ENCODE measurements at regions not wholly inside any gene's neighbourhood (a gene's known extent, or its start where the extent isn't known, plus 50 kb on each side); places are given as distances from the start of the nearest gene placed in this dataset.

- Histone ChIP-seq H3K4me3 (ENCODE audit: low read depth, low read length) (no peak overlapping the region), H3K27ac (ENCODE audit: low read depth, low read length) (no peak overlapping the region), H3K27me3 (ENCODE audit: control insufficient read depth, insufficient read depth, low read length) (no peaks in the 10 kb centered on the region), H3K9me3 (ENCODE audit: control insufficient read depth, insufficient read depth, low read length) (no peaks in the 10 kb centered on the region)
- POLR2A ChIA-PET, result no interaction called here
- CTCF ChIA-PET, result no interaction called here
- TF ChIP-seq CTCF (IDR thresholded peaks at IDR 0.05; ENCODE audit: low read depth, low read length), result no peak
- no peak for DNase-seq (ENCODE audit: low read depth, low spot score)
These were observed 96.5 kb upstream of the PCSK1 start for GRCh38 chr5:96529559-96529958.

GRCh38 chr5:96530901-96531300 is 97.9 kb upstream of the PCSK1 start:
- ChIA-PET CTCF (no interaction called here), POLR2A (no interaction called here)
- DNase-seq (ENCODE audit: low read depth, low spot score), result no peak
- TF ChIP-seq CTCF (IDR thresholded peaks at IDR 0.05; ENCODE audit: low read depth, low read length), result no peak
- no peaks in the 10 kb centered on the region for H3K27me3 ChIP-seq (ENCODE audit: control insufficient read depth, insufficient read depth, low read length)
- no peak overlapping the region for H3K27ac ChIP-seq (ENCODE audit: low read depth, low read length)
- no peaks in the 10 kb centered on the region; the same call in 1 of the 2 replicates for H3K9me3 ChIP-seq (ENCODE audit: control insufficient read depth, insufficient read depth, low read length)
- no peak overlapping the region for H3K4me3 ChIP-seq (ENCODE audit: low read depth, low read length)

- DNase-seq (ENCODE audit: low read depth, low spot score), result no peak
- ChIA-PET POLR2A (no interaction called here), CTCF (no interaction called here)
- H3K4me3 ChIP-seq (ENCODE audit: low read depth, low read length), result no peak overlapping the region
- no peak for TF ChIP-seq CTCF (IDR thresholded peaks at IDR 0.05; ENCODE audit: low read depth, low read length)
- no peaks in the 10 kb centered on the region for H3K27me3 ChIP-seq (ENCODE audit: control insufficient read depth, insufficient read depth, low read length)
- H3K9me3 ChIP-seq (ENCODE audit: control insufficient read depth, insufficient read depth, low read length), result no peaks in the 10 kb centered on the region; the same call in 1 of the 2 replicates
- H3K27ac ChIP-seq (ENCODE audit: low read depth, low read length), result no peak overlapping the region
These were observed 100.3 kb upstream of the PCSK1 start for GRCh38 chr5:96533371-96533770.

GRCh38 chr5:96537386-96537785 is 104.3 kb upstream of the PCSK1 start:
- CTCF ChIA-PET, result interaction anchor here (1.2 kb wide), 1 partner anchor 13 kb away, joined by 3 read pairs; no protein-coding TSS in a partner anchor
- POLR2A ChIA-PET, result no interaction called here
- no peak for TF ChIP-seq CTCF (IDR thresholded peaks at IDR 0.05; ENCODE audit: low read depth, low read length)
- Histone ChIP-seq H3K9me3 (ENCODE audit: control insufficient read depth, insufficient read depth, low read length) (no peaks in the 10 kb centered on the region; the same call in 1 of the 2 replicates), H3K4me3 (ENCODE audit: low read depth, low read length) (no peak overlapping the region), H3K27ac (ENCODE audit: low read depth, low read length) (no peak overlapping the region), H3K27me3 (ENCODE audit: control insufficient read depth, insufficient read depth, low read length) (no peaks in the 10 kb centered on the region)
- no peak for DNase-seq (ENCODE audit: low read depth, low spot score)

GRCh38 chr5:96538808-96539250 is 105.8 kb upstream of the PCSK1 start:
- H3K4me3 ChIP-seq (ENCODE audit: low read depth, low read length), result no peak overlapping the region
- H3K9me3 ChIP-seq (ENCODE audit: control insufficient read depth, insufficient read depth, low read length), result no peaks in the 10 kb centered on the region; the same call in 1 of the 2 replicates
- TF ChIP-seq CTCF (IDR thresholded peaks at IDR 0.05; ENCODE audit: low read depth, low read length), result no peak
- DNase-seq (ENCODE audit: low read depth, low spot score), result no peak
- H3K27me3 ChIP-seq (ENCODE audit: control insufficient read depth, insufficient read depth, low read length), result no peaks in the 10 kb centered on the region
- CTCF ChIA-PET, result no interaction called here
- no peak overlapping the region for H3K27ac ChIP-seq (ENCODE audit: low read depth, low read length)
- POLR2A ChIA-PET, result no interaction called here
